A673 (cell line): ENCODE measurements at regions not wholly inside any gene's neighbourhood (a gene's known extent, or its start where the extent isn't known, plus 50 kb on each side); places are given as distances from the start of the nearest gene placed in this dataset.

Experiments
- BruUV-seq: library from RNA; stranded (reverse); fragments of 400-500 nt; replicated peaks from 2 replicates; lab custom pipeline; 2021; lab: Mats Ljungman, UMichigan
- CTCF ChIA-PET: fragments of 300-600 bp; sonication (Branson Sonifier 250); formaldehyde crosslinking; loops from one replicate; lab custom pipeline; 2022; ENCODE audit warnings: antibody characterized with exemption; lab: Charles Lee
- POLR2A ChIA-PET: fragments of 300-600 bp; sonication (Branson Sonifier 250); formaldehyde crosslinking; loops from one replicate; lab custom pipeline; 2022; ENCODE audit warnings: antibody characterized with exemption; ENCODE audit not compliant: low non-redundant PET; lab: Charles Lee
- DNase-seq: peaks from one replicate; pipeline ENCODE4 v3.0.0-alpha.2; 2015; ENCODE audit warnings: low spot score
- H3K27ac ChIP-seq: fragments of 200-600 bp; sonication (generic); 2 replicates; pipeline ENCODE4 v1.5.1; 2016; ENCODE audit warnings: mixed run types, low read depth, mild to moderate bottlenecking, mixed read lengths, antibody characterized with exemption, low read length; ENCODE audit not compliant: poor library complexity, severe bottlenecking
- H3K27me3 ChIP-seq: fragments of 200-600 bp; sonication (generic); replicated peaks from 2 replicates; pipeline ENCODE4 v1.6.1; 2017; ENCODE audit warnings: mixed run types, low read depth, mild to moderate bottlenecking, mixed read lengths, antibody characterized with exemption, low read length; ENCODE audit not compliant: insufficient read depth, poor library complexity
- H3K36me3 ChIP-seq: fragments of 200-600 bp; sonication (generic); 2 replicates; pipeline ENCODE4 v1.6.1; 2016; ENCODE audit warnings: mixed run types, mild to moderate bottlenecking, mixed read lengths, antibody characterized with exemption, low read length; ENCODE audit not compliant: insufficient read depth, poor library complexity, severe bottlenecking
- H3K4me1 ChIP-seq: fragments of 200-600 bp; sonication (generic); 2 replicates; pipeline ENCODE4 v1.6.1; 2017; ENCODE audit warnings: mixed run types, mild to moderate bottlenecking, mixed read lengths, antibody characterized with exemption, low read length; ENCODE audit not compliant: insufficient read depth, poor library complexity, severe bottlenecking
- H3K4me3 ChIP-seq: fragments of 200-600 bp; sonication (generic); 2 replicates; pipeline ENCODE4 v1.5.1; 2016; ENCODE audit warnings: low read depth, mixed run types, mild to moderate bottlenecking, mixed read lengths, low read length; ENCODE audit not compliant: poor library complexity, severe bottlenecking
- H3K9me3 ChIP-seq: fragments of 200-600 bp; sonication (generic); 2 replicates; pipeline ENCODE4 v1.6.1; 2016; ENCODE audit warnings: mixed run types, low read depth, mild to moderate bottlenecking, mixed read lengths, antibody characterized with exemption, low read length; ENCODE audit not compliant: poor library complexity, severe bottlenecking
- CTCF ChIP-seq: fragments of 300-800, 200-600 bp; sonication (generic); conservative IDR thresholded peaks from 2 replicates; pipeline ENCODE4 v1.5.1; 2017; ENCODE audit warnings: low read depth, mild to moderate bottlenecking, antibody characterized with exemption, low read length, moderate library complexity, mixed read lengths
- EZH2 ChIP-seq: fragments of 200-600 bp; sonication (generic); IDR thresholded peaks from 2 replicates; pipeline ENCODE4 v1.6.1; 2017; ENCODE audit warnings: borderline replicate concordance, low read depth, mild to moderate bottlenecking, mixed read lengths, antibody characterized with exemption, low read length; ENCODE audit not compliant: poor library complexity, severe bottlenecking
- intact Hi-C: fragments of 100-400 bp; cut with micrococcal nuclease; formaldehyde crosslinking; loops from one replicate; pipeline ENCODE4 v1.10.0; 2022; ENCODE audit not compliant: unreplicated experiment

DNA sequence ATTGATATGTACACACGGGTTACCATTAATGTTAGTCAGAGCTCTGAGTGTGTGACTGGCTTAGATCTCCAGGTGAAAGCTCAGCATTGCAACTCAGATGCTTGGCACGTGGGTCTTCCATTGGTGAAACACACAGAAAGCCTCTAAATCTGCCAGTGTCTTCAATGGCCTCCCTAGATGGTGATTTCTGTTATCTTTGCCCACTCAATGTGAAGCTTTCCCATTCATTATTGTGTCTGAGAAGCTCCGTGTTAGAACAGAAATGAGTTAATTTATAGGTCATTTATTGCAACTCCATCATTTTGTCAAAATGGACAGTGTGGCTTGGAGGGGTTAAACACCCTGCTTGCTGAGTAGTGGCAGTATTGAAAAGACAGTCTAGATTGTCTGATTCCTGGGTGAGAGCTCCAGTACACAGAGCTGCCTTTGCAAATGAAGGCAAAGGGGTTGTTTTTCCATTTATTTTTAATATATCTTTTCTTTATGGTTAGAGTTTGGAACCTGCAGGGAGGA is 64.7 kb upstream of the GCFC2 start:
- POLR2A ChIA-PET: no interaction called here
- Histone ChIP-seq H3K27ac (no peak overlapping the region), H3K9me3 (no peaks in the 10 kb centered on the region), H3K27me3 (no peaks in the 10 kb centered on the region), H3K36me3 (no peaks in the 10 kb centered on the region), H3K4me1 (no peaks in the 10 kb centered on the region), H3K4me3 (no peak overlapping the region)
- no peak for DNase-seq
- TF ChIP-seq EZH2: no peak
- no TSS peak for BruUV-seq
- intact Hi-C loops: no loop called here
- CTCF ChIA-PET: no interaction called here

- TF ChIP-seq CTCF (no peak), EZH2 (no peak)
- no peaks in the 10 kb centered on the region for H3K4me1 ChIP-seq
- POLR2A ChIA-PET: no interaction called here
- CTCF ChIA-PET: no interaction called here
- intact Hi-C loops: no loop called here
- no TSS peak for BruUV-seq
- H3K9me3 ChIP-seq: no peaks in the 10 kb centered on the region
- no peaks in the 10 kb centered on the region for H3K27me3 ChIP-seq
- DNase-seq: no peak
- H3K4me3 ChIP-seq: no peak overlapping the region
- no peak overlapping the region for H3K27ac ChIP-seq
- no peaks in the 10 kb centered on the region for H3K36me3 ChIP-seq
Observed at GRCh38 chr2:75772908-75773630, 62.4 kb upstream of the GCFC2 start.

GRCh38 chr2:75765798-75766197 is 55.1 kb upstream of the GCFC2 start:
- CTCF ChIA-PET: no interaction called here
- Histone ChIP-seq H3K27ac (no peak overlapping the region), H3K36me3 (no peaks in the 10 kb centered on the region), H3K9me3 (no peaks in the 10 kb centered on the region), H3K4me1 (no peaks in the 10 kb centered on the region), H3K27me3 (no peaks in the 10 kb centered on the region), H3K4me3 (no peak overlapping the region)
- POLR2A ChIA-PET: no interaction called here
- no TSS peak for BruUV-seq
- no peak for DNase-seq
- TF ChIP-seq EZH2 (no peak), CTCF (no peak)
- intact Hi-C loops: no loop called here

DNA sequence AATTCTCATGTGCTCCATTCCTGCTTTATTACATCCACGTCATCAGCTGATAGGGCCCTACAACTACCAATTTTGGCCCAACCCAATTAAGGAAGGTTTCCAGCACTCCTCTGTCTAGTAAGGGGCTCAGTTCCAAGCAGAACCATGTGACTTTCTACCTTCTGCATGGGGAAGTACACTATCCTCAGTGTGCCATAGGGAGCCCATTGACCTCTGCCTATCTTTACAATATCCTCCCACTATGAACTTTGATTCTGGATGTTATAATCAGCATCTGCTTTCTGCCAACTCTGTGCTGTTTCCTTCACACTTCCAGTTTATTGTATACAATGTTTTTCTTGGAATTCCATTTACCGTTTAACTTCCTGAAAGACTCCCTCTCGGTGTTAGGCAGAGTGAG is 53.9 kb upstream of the GCFC2 start:
- Histone ChIP-seq H3K36me3 (no peaks in the 10 kb centered on the region), H3K9me3 (no peaks in the 10 kb centered on the region), H3K4me1 (no peaks in the 10 kb centered on the region), H3K27ac (no peak overlapping the region), H3K27me3 (no peaks in the 10 kb centered on the region), H3K4me3 (no peak overlapping the region)
- BruUV-seq: no TSS peak
- TF ChIP-seq EZH2 (no peak), CTCF (no peak)
- no peak for DNase-seq
- intact Hi-C loops: no loop called here
- POLR2A ChIA-PET: no interaction called here
- CTCF ChIA-PET: no interaction called here
